H1 (cell line): ENCODE measurements at regions not wholly inside any gene's neighbourhood (a gene's known extent, or its start where the extent isn't known, plus 50 kb on each side); places are given as distances from the start of the nearest gene placed in this dataset.

Experiments
- CHD1 ChIP-seq: IDR thresholded peaks from 2 replicates; pipeline ENCODE4 v1.6.1; 2012; ENCODE audit warnings: low read depth, low read length, improper control_type of control experiment
- POLR2AphosphoS5 ChIP-seq: IDR thresholded peaks from 2 replicates; pipeline ENCODE4 v1.6.1; 2011; ENCODE audit warnings: low read depth, low read length
- SP1 ChIP-seq: IDR thresholded peaks from 2 replicates; pipeline ENCODE4 v1.6.1; 2011; ENCODE audit warnings: low read depth, low read length
- TF ChIP-seq, protein P1 (sequence below): IDR thresholded peaks from 2 replicates; pipeline ENCODE4 v1.6.1; 2012; ENCODE audit warnings: low read length, inconsistent platforms
- TF ChIP-seq, protein P2 (sequence below), 3 experiments: IDR thresholded peaks; 1 replicate in 2 of 3; 2 replicates in 1 of 3; pipeline versions ENCODE4 v1.5.1 to v1.6.1; 2011; ENCODE audit warnings: low read length in 3 of 3, mild to moderate bottlenecking in 3 of 3, inconsistent platforms in 2 of 3, low read depth in 1 of 3, moderate library complexity in 1 of 3; ENCODE audit not compliant: insufficient read depth in 1 of 3; ENCODE audit errors: control extremely low read depth in 1 of 3

DNA sequence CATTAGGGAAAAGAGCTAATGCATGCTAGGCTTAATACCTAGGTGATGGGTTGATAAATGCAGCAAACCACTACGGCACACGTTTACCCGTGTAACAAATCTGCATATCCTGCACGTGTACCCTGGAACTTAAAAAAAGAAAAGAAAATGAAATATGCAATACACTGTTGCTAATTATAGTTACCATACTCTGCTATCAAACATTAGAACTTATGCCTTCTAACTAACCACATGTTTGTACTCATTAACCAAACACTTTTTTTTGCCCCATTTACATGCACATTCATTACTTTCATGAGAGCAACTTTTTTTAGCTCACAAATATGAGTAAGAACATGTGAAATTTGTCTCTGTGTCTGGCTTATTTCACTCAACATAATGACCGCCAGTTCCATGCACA, 253.1 kb downstream of the CGGBP1 start (continued):
- TF ChIP-seq, protein P1, sequence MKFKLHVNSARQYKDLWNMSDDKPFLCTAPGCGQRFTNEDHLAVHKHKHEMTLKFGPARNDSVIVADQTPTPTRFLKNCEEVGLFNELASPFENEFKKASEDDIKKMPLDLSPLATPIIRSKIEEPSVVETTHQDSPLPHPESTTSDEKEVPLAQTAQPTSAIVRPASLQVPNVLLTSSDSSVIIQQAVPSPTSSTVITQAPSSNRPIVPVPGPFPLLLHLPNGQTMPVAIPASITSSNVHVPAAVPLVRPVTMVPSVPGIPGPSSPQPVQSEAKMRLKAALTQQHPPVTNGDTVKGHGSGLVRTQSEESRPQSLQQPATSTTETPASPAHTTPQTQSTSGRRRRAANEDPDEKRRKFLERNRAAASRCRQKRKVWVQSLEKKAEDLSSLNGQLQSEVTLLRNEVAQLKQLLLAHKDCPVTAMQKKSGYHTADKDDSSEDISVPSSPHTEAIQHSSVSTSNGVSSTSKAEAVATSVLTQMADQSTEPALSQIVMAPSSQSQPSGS: no peak
- TF ChIP-seq, protein P2, sequence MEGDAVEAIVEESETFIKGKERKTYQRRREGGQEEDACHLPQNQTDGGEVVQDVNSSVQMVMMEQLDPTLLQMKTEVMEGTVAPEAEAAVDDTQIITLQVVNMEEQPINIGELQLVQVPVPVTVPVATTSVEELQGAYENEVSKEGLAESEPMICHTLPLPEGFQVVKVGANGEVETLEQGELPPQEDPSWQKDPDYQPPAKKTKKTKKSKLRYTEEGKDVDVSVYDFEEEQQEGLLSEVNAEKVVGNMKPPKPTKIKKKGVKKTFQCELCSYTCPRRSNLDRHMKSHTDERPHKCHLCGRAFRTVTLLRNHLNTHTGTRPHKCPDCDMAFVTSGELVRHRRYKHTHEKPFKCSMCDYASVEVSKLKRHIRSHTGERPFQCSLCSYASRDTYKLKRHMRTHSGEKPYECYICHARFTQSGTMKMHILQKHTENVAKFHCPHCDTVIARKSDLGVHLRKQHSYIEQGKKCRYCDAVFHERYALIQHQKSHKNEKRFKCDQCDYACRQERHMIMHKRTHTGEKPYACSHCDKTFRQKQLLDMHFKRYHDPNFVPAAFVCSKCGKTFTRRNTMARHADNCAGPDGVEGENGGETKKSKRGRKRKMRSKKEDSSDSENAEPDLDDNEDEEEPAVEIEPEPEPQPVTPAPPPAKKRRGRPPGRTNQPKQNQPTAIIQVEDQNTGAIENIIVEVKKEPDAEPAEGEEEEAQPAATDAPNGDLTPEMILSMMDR (IDR thresholded peaks at IDR 0.05; ENCODE audit: control extremely low read depth in 1 of 3, insufficient read depth in 1 of 3, low read depth in 1 of 3, low read length in 3 of 3): no peak
- TF ChIP-seq SP1: no peak
- no peak for TF ChIP-seq POLR2AphosphoS5
- no peak for TF ChIP-seq CHD1
- TF ChIP-seq, all 59 proteins: peak for 0
